ENCODE measurements at regions not wholly inside any gene's neighbourhood (a gene's known extent, or its start where the extent isn't known, plus 50 kb on each side); places are given as distances from the start of the nearest gene placed in this dataset.

- Histone ChIP-seq H3K27ac (no peak overlapping the region), H3K27me3 (ENCODE audit: insufficient read depth, low read depth, severe bottlenecking) (no peaks in the 10 kb centered on the region), H3K36me3 (no peaks in the 10 kb centered on the region), H3K9me3 (ENCODE audit: severe bottlenecking) (no peaks in the 10 kb centered on the region), H3K4me3 (ENCODE audit: low read depth, low read length) (no peak overlapping the region)
- TF ChIP-seq CTCF (IDR thresholded peaks at IDR 0.05; ENCODE audit: low read depth, low read length), result no peak
- DNase-seq, result no peak
Measured at GRCh38 chr6:137434640-137435039, 59.6 kb downstream of the OLIG3 start.

DNA sequence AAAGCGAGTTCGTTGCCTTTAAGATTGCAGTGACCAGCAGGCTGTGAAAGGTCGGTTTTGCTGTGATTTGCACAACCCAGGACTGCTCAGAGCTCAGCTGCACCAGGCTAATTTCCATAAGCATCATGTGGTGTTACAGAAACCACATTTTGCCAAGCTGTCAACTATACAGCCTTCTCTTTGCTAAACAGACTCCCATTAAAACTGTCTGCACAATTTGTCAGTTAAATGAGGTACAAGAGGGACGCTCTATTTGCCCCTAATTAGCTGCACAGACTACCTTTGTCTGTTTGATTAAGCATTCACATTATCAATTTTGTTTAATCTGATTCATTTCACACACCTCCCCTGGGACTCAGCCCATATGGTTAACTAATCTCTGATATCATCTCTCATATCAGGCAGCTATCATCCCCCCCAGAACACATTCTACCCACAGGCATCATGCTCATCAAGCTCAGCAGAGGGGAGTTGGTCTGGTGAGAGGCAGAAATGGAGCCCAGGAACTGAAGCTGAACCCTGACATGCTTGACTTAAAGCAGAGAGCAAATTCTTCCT is 62.1 kb downstream of the OLIG3 start:
- no peaks in the 10 kb centered on the region for H3K27me3 ChIP-seq (ENCODE audit: insufficient read depth, low read depth, severe bottlenecking)
- H3K36me3 ChIP-seq, result no peaks in the 10 kb centered on the region
- no peak overlapping the region for H3K27ac ChIP-seq
- no peak for TF ChIP-seq CTCF (IDR thresholded peaks at IDR 0.05; ENCODE audit: low read depth, low read length)
- H3K9me3 ChIP-seq (ENCODE audit: severe bottlenecking), result no peaks in the 10 kb centered on the region
- DNase-seq, result no peak
- H3K4me3 ChIP-seq (ENCODE audit: low read depth, low read length), result no peak overlapping the region

GRCh38 chr6:137430954-137431353 is 63.2 kb downstream of the OLIG3 start:
- no peak for DNase-seq
- Histone ChIP-seq H3K9me3 (ENCODE audit: severe bottlenecking) (no peaks in the 10 kb centered on the region), H3K4me3 (ENCODE audit: low read depth, low read length) (no peak overlapping the region), H3K36me3 (no peaks in the 10 kb centered on the region), H3K27ac (no peak overlapping the region), H3K27me3 (ENCODE audit: insufficient read depth, low read depth, severe bottlenecking) (no peaks in the 10 kb centered on the region)
- no peak for TF ChIP-seq CTCF (IDR thresholded peaks at IDR 0.05; ENCODE audit: low read depth, low read length)

DNA sequence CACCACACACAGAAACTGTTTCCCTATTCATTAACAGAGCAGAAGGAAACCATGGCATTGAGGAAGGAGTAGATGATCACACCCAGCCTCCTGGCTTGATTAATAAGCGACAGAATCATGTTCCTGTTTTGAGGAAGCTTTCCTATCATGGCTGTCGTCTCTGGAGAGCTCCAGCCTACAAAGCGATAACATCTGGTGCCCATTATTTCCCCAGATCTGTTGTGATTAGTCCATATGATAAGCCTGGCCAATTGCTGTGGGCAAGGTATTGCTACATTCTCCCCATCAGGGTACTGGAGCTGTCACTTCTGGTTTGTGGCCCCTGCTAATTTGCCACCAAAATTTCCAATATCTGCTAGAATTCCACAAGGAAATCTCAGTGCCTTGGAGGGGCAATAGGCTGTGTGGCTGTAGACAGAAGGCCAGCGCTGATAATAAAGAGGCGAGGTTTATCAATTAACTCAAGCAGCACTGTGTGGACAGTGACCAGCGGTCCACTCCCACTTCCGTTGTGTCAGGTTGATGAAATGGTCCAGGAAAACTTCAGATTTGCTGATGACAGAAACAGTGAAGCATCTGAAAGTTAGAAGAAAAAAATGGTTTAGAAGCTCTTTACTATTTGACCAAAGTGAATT is 66.4 kb downstream of the OLIG3 start:
- no peak overlapping the region for H3K27ac ChIP-seq
- H3K4me3 ChIP-seq (ENCODE audit: low read depth, low read length), result no peak overlapping the region
- no peak for DNase-seq
- H3K9me3 ChIP-seq (ENCODE audit: severe bottlenecking), result no peaks in the 10 kb centered on the region
- H3K27me3 ChIP-seq (ENCODE audit: insufficient read depth, low read depth, severe bottlenecking), result no peaks in the 10 kb centered on the region
- TF ChIP-seq CTCF (IDR thresholded peaks at IDR 0.05; ENCODE audit: low read depth, low read length), result no peak
- H3K36me3 ChIP-seq, result no peaks in the 10 kb centered on the region

GRCh38 chr6:137426007-137426689 is 68.0 kb downstream of the OLIG3 start:
- Histone ChIP-seq H3K27ac (no peak overlapping the region), H3K4me3 (ENCODE audit: low read depth, low read length) (no peak overlapping the region)
- no peak for TF ChIP-seq CTCF (IDR thresholded peaks at IDR 0.05; ENCODE audit: low read depth, low read length)

More at GRCh38 chr6:137426007-137426689, 68.0 kb downstream of the OLIG3 start:
- Histone ChIP-seq H3K36me3 (no peaks in the 10 kb centered on the region), H3K9me3 (ENCODE audit: severe bottlenecking) (no peaks in the 10 kb centered on the region), H3K27me3 (ENCODE audit: insufficient read depth, low read depth, severe bottlenecking) (no peaks in the 10 kb centered on the region)
- DNase-seq, result no peak
